SK-N-SH (cell line): ENCODE measurements at regions not wholly inside any gene's neighbourhood (a gene's known extent, or its start where the extent isn't known, plus 50 kb on each side); places are given as distances from the start of the nearest gene placed in this dataset.

Experiments used
- CTCF ChIA-PET: fragments of 300-600, 350-600 bp; formaldehyde crosslinking; extraction: SDS; loops from one replicate; lab custom pipeline; 2021; lab: Yijun Ruan, JAX
- POLR2A ChIA-PET: fragments of 350-600 bp; sonication (Branson Sonifier 250); formaldehyde crosslinking; extraction: SDS; loops from one replicate; lab custom pipeline; 2020; ENCODE audit warnings: antibody characterized with exemption, inconsistent platforms; lab: Yijun Ruan, JAX
- DNase-seq: peaks from one replicate; pipeline ENCODE4 v3.0.0; 2012
- H2AFZ ChIP-seq: fragments of 200-600 bp; sonication (generic); 2 replicates; pipeline ENCODE4 v1.8.1; 2016; ENCODE audit warnings: antibody characterized with exemption, mild to moderate bottlenecking, low read depth
- H3F3A ChIP-seq: fragments of 200-600 bp; sonication (generic); replicated peaks from 2 replicates; pipeline ENCODE3; 2016; ENCODE audit warnings: antibody characterized with exemption, mild to moderate bottlenecking; ENCODE audit not compliant: insufficient read depth
- H3K27ac ChIP-seq, 2 experiments: fragments of 200-500 bp in 1 of 2; fragments of 200-600 bp in 1 of 2; sonication (Bioruptor generic) in 1 of 2; sonication (generic), shearing (Covaris generic) in 1 of 2; 2 replicates each; pipeline versions ENCODE4 v1.5.1 to v1.6.1; 2014 to 2016; ENCODE audit warnings: low read depth in 2 of 2, inconsistent platforms in 1 of 2, low read length in 1 of 2, mild to moderate bottlenecking in 1 of 2, mixed read lengths in 1 of 2
- H3K27me3 ChIP-seq: fragments of 200-600 bp; sonication (generic), shearing (Covaris generic); 2 replicates; pipeline ENCODE4 v1.6.1; 2016; ENCODE audit warnings: mixed run types; ENCODE audit not compliant: insufficient read depth
- H3K36me3 ChIP-seq, 2 experiments: fragments of 200-500 bp in 1 of 2; fragments of 200-600 bp in 1 of 2; sonication (Bioruptor generic) in 1 of 2; sonication (generic) in 1 of 2; replicated peaks in 1 of 2; 2 replicates each; pipeline versions ENCODE3 to v1.5.1; 2014 to 2016; ENCODE audit warnings: low read length in 1 of 2, mild to moderate bottlenecking in 1 of 2; ENCODE audit not compliant: insufficient read depth in 2 of 2, control insufficient read depth in 1 of 2
- H3K4me1 ChIP-seq, 2 experiments: fragments of 200-500 bp in 1 of 2; fragments of 200-600 bp in 1 of 2; sonication (Bioruptor generic) in 1 of 2; sonication (generic), shearing (Covaris generic) in 1 of 2; 2 replicates each; pipeline versions ENCODE4 v1.5.1 to v1.6.1; 2014 to 2016; ENCODE audit warnings: low read depth in 1 of 2, low read length in 1 of 2, mixed run types in 1 of 2; ENCODE audit not compliant: insufficient read depth in 2 of 2, control insufficient read depth in 1 of 2
- H3K4me2 ChIP-seq: fragments of 200-600 bp; sonication (generic), shearing (Covaris generic); 2 replicates; pipeline ENCODE4 v1.6.1; 2017; ENCODE audit warnings: mixed run types
- H3K4me3 ChIP-seq, 2 experiments: fragments of 200-500 bp in 1 of 2; fragments of 200-600 bp in 1 of 2; sonication (Bioruptor generic) in 1 of 2; sonication (generic), shearing (Covaris generic) in 1 of 2; 2 replicates each; pipeline versions ENCODE4 v1.5.1 to v1.8.1; 2014 to 2016; ENCODE audit warnings: low read depth in 2 of 2, inconsistent platforms in 1 of 2, low read length in 1 of 2, mild to moderate bottlenecking in 1 of 2, mixed read lengths in 1 of 2, moderate library complexity in 1 of 2
- H3K79me2 ChIP-seq: fragments of 200-600 bp; sonication (generic); 2 replicates; pipeline ENCODE4 v1.8.1; 2017; ENCODE audit warnings: mild to moderate bottlenecking; ENCODE audit not compliant: insufficient read depth
- H3K9ac ChIP-seq: fragments of 200-600 bp; sonication (generic); 2 replicates; pipeline ENCODE4 v1.6.1; 2017; ENCODE audit warnings: mixed run types
- H3K9me2 ChIP-seq: fragments of 200-600 bp; sonication (generic); 2 replicates; pipeline ENCODE4 v1.6.1; 2017; ENCODE audit warnings: mixed run types
- H3K9me3 ChIP-seq: fragments of 200-600 bp; sonication (generic); 2 replicates; pipeline ENCODE4 v1.6.1; 2017; ENCODE audit warnings: mixed run types, mild to moderate bottlenecking, moderate library complexity
- H4K20me1 ChIP-seq: fragments of 200-600 bp; sonication (generic); 2 replicates; pipeline ENCODE4 v1.6.1; 2017; ENCODE audit warnings: mild to moderate bottlenecking, mixed run types; ENCODE audit not compliant: insufficient read depth
- CHD2 ChIP-seq: fragments of 150-350 bp; IDR thresholded peaks from 2 replicates; pipeline ENCODE4 v1.6.1; 2018; ENCODE audit warnings: low read length; ENCODE audit not compliant: partially characterized antibody
- CTCF ChIP-seq: fragments of 200-600 bp; sonication (generic); IDR thresholded peaks from 2 replicates; pipeline ENCODE4 v1.6.1; 2017; ENCODE audit warnings: antibody characterized with exemption, mild to moderate bottlenecking, moderate library complexity
- ELF1 ChIP-seq: IDR thresholded peaks from 2 replicates; pipeline ENCODE4 v1.4.0; 2012
- EP300 ChIP-seq, 2 experiments: IDR thresholded peaks; 2 replicates each; pipeline versions ENCODE4 v1.4.0 to v1.6.1; 2012; ENCODE audit warnings: borderline replicate concordance in 1 of 2, low read depth in 1 of 2, low read length in 1 of 2
- FOSL2 ChIP-seq: IDR thresholded peaks from 2 replicates; pipeline ENCODE4 v1.4.0; 2012; ENCODE audit warnings: low read depth, mild to moderate bottlenecking, moderate library complexity, borderline replicate concordance
- GABPA ChIP-seq: IDR thresholded peaks from 2 replicates; pipeline ENCODE4 v1.4.0; 2012; ENCODE audit warnings: low read depth, mild to moderate bottlenecking
- MEF2A ChIP-seq: IDR thresholded peaks from 2 replicates; pipeline ENCODE4 v1.4.0; 2012; ENCODE audit warnings: low read depth, borderline replicate concordance
- MXI1 ChIP-seq: IDR thresholded peaks from 2 replicates; pipeline ENCODE4 v1.6.1; 2012; ENCODE audit warnings: mild to moderate bottlenecking, low read depth, low read length, improper control_type of control experiment
- PBX3 ChIP-seq: IDR thresholded peaks from 2 replicates; pipeline ENCODE4; 2012
- RCOR1 ChIP-seq: fragments of 150-350 bp; IDR thresholded peaks from 2 replicates; pipeline ENCODE4 v1.6.1; 2017; ENCODE audit warnings: antibody characterized with exemption, low read length
- RFX5 ChIP-seq: IDR thresholded peaks from 2 replicates; pipeline ENCODE4 v1.6.1; 2012; ENCODE audit warnings: mild to moderate bottlenecking, improper control_type of control experiment, low read length
- RXRA ChIP-seq: IDR thresholded peaks from 2 replicates; pipeline ENCODE4 v1.4.0; 2012; ENCODE audit warnings: low read depth, mild to moderate bottlenecking, borderline replicate concordance
- SIN3A ChIP-seq: IDR thresholded peaks from 2 replicates; pipeline ENCODE4 v1.6.1; 2012; ENCODE audit warnings: low read depth, mild to moderate bottlenecking, low read length, moderate library complexity, borderline replicate concordance
- SMC3 ChIP-seq: IDR thresholded peaks from 2 replicates; pipeline ENCODE4 v1.6.1; 2012; ENCODE audit warnings: low read depth, low read length, improper control_type of control experiment
- TAF1 ChIP-seq: IDR thresholded peaks from 2 replicates; pipeline ENCODE4 v1.6.1; 2012; ENCODE audit warnings: low read depth, mild to moderate bottlenecking, low read length, moderate library complexity, borderline replicate concordance
- TCF12 ChIP-seq: IDR thresholded peaks from 2 replicates; pipeline ENCODE4 v1.4.0; 2012
- USF1 ChIP-seq: IDR thresholded peaks from 2 replicates; pipeline ENCODE4 v1.4.0; 2012; ENCODE audit warnings: low read depth, borderline replicate concordance
- USF2 ChIP-seq: fragments of 150-350 bp; IDR thresholded peaks from 2 replicates; pipeline ENCODE4 v1.6.1; 2017; ENCODE audit warnings: antibody characterized with exemption, low read length, low read depth, borderline replicate concordance
- YY1 ChIP-seq: IDR thresholded peaks from 2 replicates; pipeline ENCODE4 v1.4.0; 2012; ENCODE audit warnings: low read depth, mild to moderate bottlenecking
- ZBTB33 ChIP-seq: IDR thresholded peaks from 2 replicates; pipeline ENCODE4 v1.4.0; 2012; ENCODE audit warnings: low read depth, borderline replicate concordance
- WGBS: methylation state at CpG from one replicate; pipeline ENCODE4 v1.1.6; 2017; ENCODE audit warnings: low lambda C conversion rate; 5-methylcytosine and 5-hydroxymethylcytosine counted together

GRCh38 chr1:189151361-189151760, 1326.3 kb downstream of the BRINP3 start:
- POLR2A ChIA-PET = no interaction called here
- Histone ChIP-seq H3K4me1 (no peaks in the 10 kb centered on the region; a peak in 1 of 4 replicates), H3K36me3 (no peaks in the 10 kb centered on the region), H3K4me3 (no peak overlapping the region), H3K27me3 (no peaks in the 10 kb centered on the region), H3K79me2 (no peaks in the 10 kb centered on the region), H3F3A (no peaks in the 10 kb centered on the region), H3K4me2 (no peak overlapping the region), H3K27ac (no peak overlapping the region), H4K20me1 (no peaks in the 10 kb centered on the region), H3K9me3 (no peaks in the 10 kb centered on the region), H3K9me2 (no peaks in the 10 kb centered on the region), H2AFZ (no peak overlapping the region), H3K9ac (no peak overlapping the region)
- no peak for DNase-seq
- CTCF ChIA-PET = no interaction called here
- WGBS = 57% methylated on average over 2 of the region's 2 CpGs
- TF ChIP-seq USF2 (no peak), GABPA (no peak), YY1 (no peak), SMC3 (no peak), RXRA (no peak), SIN3A (no peak), MEF2A (no peak), TAF1 (no peak), CHD2 (no peak), FOSL2 (no peak), CTCF (no peak), ELF1 (no peak), TCF12 (no peak), PBX3 (no peak), RFX5 (no peak), MXI1 (no peak), EP300 (IDR thresholded peaks at IDR 0.05; ENCODE audit: borderline replicate concordance in 1 of 2, low read depth in 1 of 2, low read length in 1 of 2) (no peak), RCOR1 (no peak), ZBTB33 (no peak), USF1 (no peak)
